Muscle of leg (tissue), 3 donors: ENCODE measurements at regions not wholly inside any gene's neighbourhood (a gene's known extent, or its start where the extent isn't known, plus 50 kb on each side); places are given as distances from the start of the nearest gene placed in this dataset.
"Not testable (repeated sequence)": the region's sequence is repeated elsewhere in the genome, so short reads cannot be mapped to it uniquely, and the experiment has no call there.

Experiments used
- DNase-seq: peaks from one replicate; pipeline ENCODE4 v3.0.0; 2013
- H3K27ac ChIP-seq: one replicate; pipeline ENCODE4 v1.5.1; 2013; ENCODE audit warnings: mild to moderate bottlenecking, low read length, control low read depth
- H3K27me3 ChIP-seq: one replicate; pipeline ENCODE4 v1.6.1; 2013; ENCODE audit warnings: low read length; ENCODE audit not compliant: control insufficient read depth, insufficient read depth
- H3K36me3 ChIP-seq: one replicate; pipeline ENCODE4 v1.6.1; 2013; ENCODE audit warnings: low read length; ENCODE audit not compliant: control insufficient read depth, insufficient read depth
- H3K4me1 ChIP-seq: one replicate; pipeline ENCODE4 v1.6.1; 2013; ENCODE audit warnings: low read length; ENCODE audit not compliant: control insufficient read depth, insufficient read depth
- H3K4me3 ChIP-seq: one replicate; pipeline ENCODE4 v1.5.1; 2013; ENCODE audit warnings: low read length, control low read depth
- H3K9me3 ChIP-seq: replicated peaks from 2 replicates; pipeline ENCODE4 v1.6.1; 2013; ENCODE audit warnings: low read depth, low read length; ENCODE audit not compliant: control insufficient read depth
- WGBS: methylation state at CpG from one replicate; pipeline ENCODE4 v1.1.5; 2013; ENCODE audit warnings: missing lambda C conversion rate; ENCODE audit not compliant: insufficient coverage; 5-methylcytosine and 5-hydroxymethylcytosine counted together

DNA sequence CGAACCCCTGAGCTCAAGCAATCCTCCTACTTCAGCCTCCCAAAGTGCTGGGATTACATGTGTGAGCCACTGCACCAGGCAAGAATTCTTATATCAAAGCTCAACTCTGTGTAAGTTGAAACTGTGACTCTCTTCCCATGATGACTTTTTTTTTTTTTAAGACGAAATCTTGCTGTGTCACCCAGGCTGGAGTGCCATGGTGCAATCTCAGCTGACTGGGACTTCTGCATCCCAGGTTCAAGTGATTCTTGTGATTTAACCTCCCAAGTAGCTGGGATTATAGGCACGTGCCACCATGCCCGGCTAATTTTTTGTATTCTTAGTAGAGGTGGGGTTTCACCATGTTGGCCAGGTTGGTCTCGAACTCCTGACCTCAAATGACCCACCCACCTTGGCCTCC, 51.6 kb upstream of the WAC start:
- 83% methylated on average over 1 of the region's 5 CpGs for WGBS
- not testable (repeated sequence) for DNase-seq, H3K4me3 ChIP-seq

DNA sequence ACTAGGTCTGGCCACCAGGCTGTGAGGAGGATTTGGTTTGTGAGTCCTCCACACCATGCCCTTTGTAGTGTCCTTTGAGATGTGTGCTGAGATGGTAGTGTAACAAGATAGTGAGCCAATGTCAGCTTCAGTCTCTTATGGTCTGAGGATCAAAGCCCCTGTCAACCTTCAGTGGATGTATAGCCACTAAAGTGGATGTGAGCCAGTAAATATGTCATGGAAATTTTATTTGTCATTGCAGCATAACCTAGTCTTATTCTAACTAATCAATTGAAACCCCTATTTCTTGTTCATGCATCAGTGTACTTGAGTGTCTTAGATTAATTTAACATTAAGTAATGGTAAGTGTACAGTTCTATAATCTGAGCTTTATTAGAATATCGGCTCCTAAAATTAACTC, 51.0 kb upstream of the WAC start:
- H3K36me3 ChIP-seq = no peaks in the 10 kb centered on the region
- no CpG with 5 or more reads among the region's 1 CpG for WGBS
- no peaks in the 10 kb centered on the region for H3K27me3 ChIP-seq
- H3K4me3 ChIP-seq = no peak overlapping the region
- H3K4me1 ChIP-seq = peaks cover 10% of the 10 kb centered on the region
- no peak for DNase-seq
- no peaks in the 10 kb centered on the region for H3K9me3 ChIP-seq
- H3K27ac ChIP-seq = no peak overlapping the region

More for the DNA sequence above, 51.6 kb upstream of the WAC start:
- H3K27me3 ChIP-seq, H3K27ac ChIP-seq, H3K9me3 ChIP-seq, H3K36me3 ChIP-seq, H3K4me1 ChIP-seq: not testable (repeated sequence)
